Right lobe of liver (tissue), 4 donors: ENCODE measurements at regions not wholly inside any gene's neighbourhood (a gene's known extent, or its start where the extent isn't known, plus 50 kb on each side); places are given as distances from the start of the nearest gene placed in this dataset.

Experiments used
- POLR2A ChIP-seq: fragments of 450-650 bp; IDR thresholded peaks from one replicate; pipeline ENCODE4 v1.6.1; 2017; ENCODE audit warnings: antibody characterized with exemption, mild to moderate bottlenecking
- TF ChIP-seq, protein P1 (sequence below), 4 donors: fragments of 200-600 bp in 3 of 4; fragments of 450-650 bp in 1 of 4; IDR thresholded peaks; one replicate each; pipeline versions ENCODE4 v1.5.1 to v1.8.0; 2016 to 2022; ENCODE audit warnings: antibody characterized with exemption in 4 of 4, mild to moderate bottlenecking in 2 of 4
- donor health status: DM: no; HTN: no; CAD: no.
- donor health status: DM: no; HTN: no; CAD: no.
- donor health status: DM: no; HTN: yes; CAD: no.

DNA sequence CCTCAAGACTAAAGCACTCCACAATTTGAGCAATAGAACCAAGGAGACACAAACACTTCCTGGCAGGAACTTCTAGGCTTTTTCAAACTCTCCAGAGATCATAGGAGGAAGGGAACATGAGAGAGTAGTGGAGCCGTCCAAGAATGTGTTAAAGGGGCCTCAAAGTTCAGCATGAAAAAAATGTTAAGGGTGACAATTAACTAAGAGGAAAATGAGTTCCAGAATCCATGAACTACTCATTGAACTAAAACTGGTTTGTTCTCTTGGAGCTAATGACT is 122.0 kb downstream of the WIF1 start:
- TF ChIP-seq, protein P1, sequence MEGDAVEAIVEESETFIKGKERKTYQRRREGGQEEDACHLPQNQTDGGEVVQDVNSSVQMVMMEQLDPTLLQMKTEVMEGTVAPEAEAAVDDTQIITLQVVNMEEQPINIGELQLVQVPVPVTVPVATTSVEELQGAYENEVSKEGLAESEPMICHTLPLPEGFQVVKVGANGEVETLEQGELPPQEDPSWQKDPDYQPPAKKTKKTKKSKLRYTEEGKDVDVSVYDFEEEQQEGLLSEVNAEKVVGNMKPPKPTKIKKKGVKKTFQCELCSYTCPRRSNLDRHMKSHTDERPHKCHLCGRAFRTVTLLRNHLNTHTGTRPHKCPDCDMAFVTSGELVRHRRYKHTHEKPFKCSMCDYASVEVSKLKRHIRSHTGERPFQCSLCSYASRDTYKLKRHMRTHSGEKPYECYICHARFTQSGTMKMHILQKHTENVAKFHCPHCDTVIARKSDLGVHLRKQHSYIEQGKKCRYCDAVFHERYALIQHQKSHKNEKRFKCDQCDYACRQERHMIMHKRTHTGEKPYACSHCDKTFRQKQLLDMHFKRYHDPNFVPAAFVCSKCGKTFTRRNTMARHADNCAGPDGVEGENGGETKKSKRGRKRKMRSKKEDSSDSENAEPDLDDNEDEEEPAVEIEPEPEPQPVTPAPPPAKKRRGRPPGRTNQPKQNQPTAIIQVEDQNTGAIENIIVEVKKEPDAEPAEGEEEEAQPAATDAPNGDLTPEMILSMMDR (IDR thresholded peaks at IDR 0.05) = no peak
- TF ChIP-seq POLR2A = no peak
